Naive thymus-derived CD4-positive, alpha-beta T cell (primary cell): ENCODE measurements at regions not wholly inside any gene's neighbourhood (a gene's known extent, or its start where the extent isn't known, plus 50 kb on each side); places are given as distances from the start of the nearest gene placed in this dataset.

Experiments used
- ATAC-seq: fragments of 150-1000 bp; cut with Tn5 transposase; 2 replicates; pipeline ENCODE4 v1.10.0; 2021; ENCODE audit warnings: mild to moderate bottlenecking, moderate library complexity
- CTCF ChIA-PET: fragments of 350-600 bp; sonication (Branson Sonifier 250); formaldehyde crosslinking; loops from one replicate; lab custom pipeline; 2021; ENCODE audit warnings: antibody characterized with exemption; lab: Charles Lee
- POLR2A ChIA-PET: fragments of 350-600 bp; sonication (Branson Sonifier 250); formaldehyde crosslinking; loops from one replicate; lab custom pipeline; 2021; ENCODE audit warnings: antibody characterized with exemption, inconsistent platforms; lab: Charles Lee
- DNase-seq, 9 donors: peaks; one replicate each; pipeline versions ENCODE4 v3.0.0 to v3.0.0-alpha.2; 2020 to 2022; ENCODE audit warnings: mixed read lengths in 1 of 9
- H3K27ac ChIP-seq: one replicate; pipeline ENCODE4 v1.7.0; 2013; ENCODE audit warnings: mild to moderate bottlenecking, low read depth, low read length, moderate library complexity
- H3K27me3 ChIP-seq, 2 donors: one replicate each; pipeline ENCODE4 v1.7.0; 2013; ENCODE audit warnings: low read length in 2 of 2, mild to moderate bottlenecking in 2 of 2, moderate library complexity in 2 of 2; ENCODE audit not compliant: control insufficient read depth in 2 of 2, insufficient read depth in 2 of 2
- H3K36me3 ChIP-seq, 3 experiments: 1 replicate in 2 of 3; 2 replicates in 1 of 3; pipeline ENCODE4 v1.7.0; 2013; ENCODE audit warnings: low read length in 3 of 3, mild to moderate bottlenecking in 3 of 3, moderate library complexity in 1 of 3; ENCODE audit not compliant: insufficient read depth in 3 of 3, control insufficient read depth in 2 of 3
- H3K4me1 ChIP-seq, 2 donors: one replicate each; pipeline ENCODE4 v1.7.0; 2013; ENCODE audit warnings: low read length in 2 of 2, mild to moderate bottlenecking in 2 of 2, moderate library complexity in 1 of 2; ENCODE audit not compliant: control insufficient read depth in 2 of 2, insufficient read depth in 2 of 2
- H3K4me3 ChIP-seq: 2 replicates; pipeline ENCODE4 v1.7.0; 2013; ENCODE audit warnings: mild to moderate bottlenecking, low read length
- H3K9me3 ChIP-seq, 3 experiments: 1 replicate in 2 of 3; 2 replicates in 1 of 3; pipeline ENCODE4 v1.7.0; 2013; ENCODE audit warnings: low read length in 3 of 3; ENCODE audit not compliant: control insufficient read depth in 2 of 3
- H3K27ac Mint-ChIP-seq, 9 donors: one replicate each; pipeline ENCODE4 v1.8.0; 2020 to 2022; ENCODE audit warnings: mixed read lengths in 9 of 9, mild to moderate bottlenecking in 8 of 9, moderate library complexity in 5 of 9, inconsistent platforms in 2 of 9
- H3K27me3 Mint-ChIP-seq, 5 donors: one replicate each; pipeline ENCODE4 v1.8.0; 2021 to 2022; ENCODE audit warnings: mixed read lengths in 5 of 5, mild to moderate bottlenecking in 1 of 5
- H3K36me3 Mint-ChIP-seq, 5 donors: one replicate each; pipeline ENCODE4 v1.8.0; 2020 to 2022; ENCODE audit warnings: mixed read lengths in 5 of 5, mild to moderate bottlenecking in 3 of 5, inconsistent platforms in 1 of 5
- H3K4me1 Mint-ChIP-seq, 7 donors: one replicate each; pipeline ENCODE4 v1.8.0; 2020 to 2022; ENCODE audit warnings: mixed read lengths in 7 of 7, mild to moderate bottlenecking in 3 of 7, inconsistent platforms in 1 of 7
- H3K4me3 Mint-ChIP-seq, 10 donors: one replicate each; pipeline ENCODE4 v1.8.0; 2020 to 2022; ENCODE audit warnings: mild to moderate bottlenecking in 10 of 10, mixed read lengths in 10 of 10, moderate library complexity in 6 of 10, inconsistent platforms in 2 of 10
- H3K9me3 Mint-ChIP-seq, 11 donors: one replicate each; pipeline ENCODE4 v1.8.0; 2020 to 2022; ENCODE audit warnings: mixed read lengths in 11 of 11, mild to moderate bottlenecking in 4 of 11, inconsistent platforms in 1 of 11, moderate library complexity in 1 of 11
- intact Hi-C, 2 donors: fragments of 100-400 bp; cut with micrococcal nuclease; formaldehyde crosslinking; loops; one replicate each; pipeline ENCODE4 v1.15.1; 2023

DNA sequence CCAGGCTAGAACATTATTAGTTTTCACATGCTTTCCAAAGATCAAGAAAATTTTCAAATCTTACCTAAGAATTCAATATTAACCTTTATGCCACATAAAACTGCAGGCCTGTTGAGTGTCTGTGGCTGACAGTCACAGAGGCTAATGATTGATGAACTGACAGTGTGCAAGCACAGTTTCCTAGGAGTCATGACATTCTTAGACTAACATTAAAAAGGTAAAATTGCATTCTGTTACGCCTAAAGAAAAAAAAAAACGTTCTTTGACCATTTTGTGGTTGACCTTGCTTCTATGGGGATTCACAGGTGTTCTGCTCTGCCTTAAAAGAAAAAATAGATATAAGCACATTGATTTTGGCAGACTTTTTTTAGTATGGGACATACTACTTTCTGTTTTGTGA lies 1776.2 kb downstream of the PCDH9 start:
- POLR2A ChIA-PET = no interaction called here
- Histone ChIP-seq H3K36me3 (no peaks in the 10 kb centered on the region), H3K27ac (no peak overlapping the region), H3K4me3 (no peak overlapping the region), H3K27me3 (no peaks in the 10 kb centered on the region), H3K9me3 (no peaks in the 10 kb centered on the region), H3K4me1 (no peaks in the 10 kb centered on the region)
- ATAC-seq (no peak), DNase-seq (no peak)
- CTCF ChIA-PET = no interaction called here
- no peak overlapping the region for H3K4me3 Mint-ChIP-seq
- H3K27me3 Mint-ChIP-seq = no peaks in the 10 kb centered on the region
- no peak overlapping the region for H3K27ac Mint-ChIP-seq
- no peaks in the 10 kb centered on the region for H3K4me1 Mint-ChIP-seq
- intact Hi-C loops = no loop called here
- H3K36me3 Mint-ChIP-seq = no peaks in the 10 kb centered on the region
- H3K9me3 Mint-ChIP-seq = peaks cover 0 to 8% (median 0%) of the 10 kb centered on the region in 11 donors

DNA sequence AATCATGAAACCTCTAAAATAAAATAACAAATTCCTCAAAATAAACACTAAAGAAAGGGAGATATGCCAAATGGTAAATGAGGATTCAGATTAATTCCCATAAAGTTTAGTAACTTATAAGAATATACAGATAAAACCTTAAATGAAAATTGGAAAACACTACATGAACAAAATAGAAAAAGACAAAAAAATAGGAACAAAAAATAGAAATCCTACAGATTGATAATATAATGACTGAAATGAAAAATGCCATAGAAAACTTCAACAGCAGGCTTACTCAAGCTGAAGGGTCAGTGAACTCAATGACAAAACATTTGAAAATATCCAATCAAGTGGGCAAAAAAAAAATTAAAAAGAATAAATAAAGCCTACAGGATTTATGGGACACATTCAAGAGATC lies 1784.8 kb downstream of the PCDH9 start:
- no peak overlapping the region for H3K27ac Mint-ChIP-seq
- intact Hi-C loops = no loop called here
- H3K9me3 Mint-ChIP-seq = peaks cover 9 to 40% (median 19%) of the 10 kb centered on the region in 11 donors
- no peaks in the 10 kb centered on the region for H3K4me1 Mint-ChIP-seq
- Histone ChIP-seq H3K27ac (no peak overlapping the region), H3K4me3 (no peak overlapping the region), H3K36me3 (no peaks in the 10 kb centered on the region), H3K4me1 (no peaks in the 10 kb centered on the region), H3K9me3 (no peaks in the 10 kb centered on the region), H3K27me3 (no peaks in the 10 kb centered on the region)
- no peak overlapping the region for H3K4me3 Mint-ChIP-seq
- ChIA-PET POLR2A (no interaction called here), CTCF (no interaction called here)
- ATAC-seq (no peak), DNase-seq (no peak)
- H3K27me3 Mint-ChIP-seq = no peaks in the 10 kb centered on the region
- no peaks in the 10 kb centered on the region for H3K36me3 Mint-ChIP-seq

DNA sequence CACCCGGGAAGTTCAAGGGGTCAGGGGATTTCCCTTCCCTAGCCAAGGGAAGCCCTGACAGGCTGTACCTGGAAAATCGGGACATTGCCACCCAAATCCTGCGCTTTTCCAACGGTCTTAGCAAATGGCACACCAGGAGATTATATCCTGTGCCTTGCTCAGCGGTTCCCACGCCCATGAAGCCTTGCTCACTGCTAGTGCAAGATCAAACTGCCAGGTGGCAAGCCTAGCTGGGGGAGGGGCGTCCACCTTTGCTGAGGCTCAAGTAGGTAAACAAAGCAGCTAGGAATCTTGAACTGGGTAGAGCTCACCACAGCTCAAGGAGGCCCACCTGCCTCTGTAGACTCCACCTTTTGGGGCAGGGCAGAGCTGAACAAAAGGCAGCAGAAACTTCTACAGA lies 1794.5 kb downstream of the PCDH9 start:
- no peak overlapping the region for H3K27ac ChIP-seq
- CTCF ChIA-PET = no interaction called here
- no peaks in the 10 kb centered on the region for H3K36me3 ChIP-seq
- no peaks in the 10 kb centered on the region for H3K4me1 ChIP-seq
- Mint-ChIP-seq H3K9me3 (peaks cover 9 to 39% (median 15%) of the 10 kb centered on the region in 11 donors), H3K27ac (no peak overlapping the region), H3K36me3 (peaks cover 0 to 4% (median 0%) of the 10 kb centered on the region in 5 donors), H3K4me3 (no peak overlapping the region), H3K27me3 (no peaks in the 10 kb centered on the region), H3K4me1 (no peaks in the 10 kb centered on the region)
- POLR2A ChIA-PET = no interaction called here
- H3K4me3 ChIP-seq = no peak overlapping the region
- DNase-seq (no peak), ATAC-seq (no peak)
- intact Hi-C loops = no loop called here
- H3K27me3 ChIP-seq = no peaks in the 10 kb centered on the region
- H3K9me3 ChIP-seq = peaks cover 0 to 4% (median 0%) of the 10 kb centered on the region in 3 experiments

DNA sequence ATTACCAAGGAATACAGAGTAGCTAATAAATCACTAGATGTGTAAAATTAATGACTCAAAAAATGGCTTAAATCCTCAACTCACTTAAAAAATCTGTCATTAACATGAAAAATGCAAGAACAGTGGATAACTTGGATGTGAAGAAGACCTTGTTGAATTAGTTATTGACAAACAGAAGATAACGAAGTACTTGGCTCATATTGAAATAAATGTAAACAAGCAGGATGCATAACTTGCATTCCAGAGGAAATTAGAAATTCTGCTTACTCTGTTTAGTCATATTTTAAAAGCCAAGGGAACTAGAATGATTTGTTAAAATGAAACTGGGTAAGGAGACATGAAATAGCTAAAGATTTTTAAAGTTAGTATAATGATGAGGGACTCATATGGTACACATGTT lies 1812.2 kb downstream of the PCDH9 start:
- Histone ChIP-seq H3K27ac (no peak overlapping the region), H3K27me3 (no peaks in the 10 kb centered on the region), H3K9me3 (no peaks in the 10 kb centered on the region), H3K36me3 (no peaks in the 10 kb centered on the region), H3K4me1 (no peaks in the 10 kb centered on the region), H3K4me3 (no peak overlapping the region)
- no peak overlapping the region for H3K4me3 Mint-ChIP-seq
- no peak for DNase-seq
- peaks cover 0 to 3% (median 0%) of the 10 kb centered on the region in 5 donors for H3K36me3 Mint-ChIP-seq
- H3K27ac Mint-ChIP-seq = no peak overlapping the region
- intact Hi-C loops = no loop called here
- ChIA-PET CTCF (interaction anchor here (0.7 kb wide), 1 partner anchor 17 kb away, joined by 3 read pairs; no protein-coding TSS in a partner anchor), POLR2A (no interaction called here)
- no peak for ATAC-seq
- H3K4me1 Mint-ChIP-seq = no peaks in the 10 kb centered on the region
- H3K9me3 Mint-ChIP-seq = peaks cover 0 to 34% (median 3%) of the 10 kb centered on the region in 11 donors
- H3K27me3 Mint-ChIP-seq = no peaks in the 10 kb centered on the region

DNA sequence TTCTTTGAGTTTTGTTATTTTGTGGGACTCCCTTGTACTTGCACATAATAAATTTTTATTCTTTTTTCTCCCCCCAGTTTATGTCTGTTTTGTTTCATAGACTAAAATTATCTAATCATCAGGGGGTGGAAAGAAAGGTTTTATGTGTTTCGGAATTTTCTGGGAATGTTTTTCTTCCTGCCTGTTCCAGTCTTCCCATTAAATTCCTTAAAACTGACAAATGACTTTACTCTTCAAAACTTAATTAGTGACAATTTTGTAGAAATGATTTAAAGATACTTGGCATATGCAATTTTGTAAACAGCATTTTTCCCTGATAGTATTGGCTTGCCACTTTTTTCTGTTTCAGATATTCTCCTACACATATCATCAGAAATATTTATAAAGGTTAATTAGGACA lies 1813.4 kb downstream of the PCDH9 start:
- Mint-ChIP-seq H3K4me1 (no peaks in the 10 kb centered on the region), H3K27ac (no peak overlapping the region), H3K27me3 (no peaks in the 10 kb centered on the region), H3K36me3 (peaks cover 0 to 3% (median 0%) of the 10 kb centered on the region in 5 donors), H3K4me3 (no peak overlapping the region), H3K9me3 (peaks cover 0 to 29% (median 3%) of the 10 kb centered on the region in 11 donors)
- intact Hi-C loops = no loop called here
- no peaks in the 10 kb centered on the region for H3K27me3 ChIP-seq
- no peaks in the 10 kb centered on the region for H3K4me1 ChIP-seq
- no peak overlapping the region for H3K27ac ChIP-seq
- H3K36me3 ChIP-seq = no peaks in the 10 kb centered on the region
- CTCF ChIA-PET = no interaction called here
- POLR2A ChIA-PET = no interaction called here
- H3K4me3 ChIP-seq = no peak overlapping the region
- no peaks in the 10 kb centered on the region for H3K9me3 ChIP-seq
- no peak for ATAC-seq
- DNase-seq = no peak

DNA sequence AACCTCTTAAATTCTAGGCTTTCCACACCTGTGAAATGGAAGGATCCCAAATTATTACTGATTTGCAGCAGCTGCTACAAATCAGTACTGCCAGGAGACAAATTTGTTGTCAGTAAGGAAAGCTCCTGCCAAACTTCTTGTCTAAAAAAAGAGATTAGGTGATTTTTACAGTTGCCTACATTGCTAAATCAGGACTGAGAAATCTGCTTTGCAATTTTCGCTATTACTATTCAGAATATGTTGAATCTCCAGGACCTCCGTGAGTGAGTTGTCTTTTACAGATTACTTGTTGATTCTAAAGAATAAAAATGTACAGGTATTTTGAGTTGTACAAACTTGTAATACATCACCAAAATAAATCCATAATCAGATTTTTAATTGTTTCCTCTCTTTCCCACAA lies 1815.9 kb downstream of the PCDH9 start:
- H3K36me3 Mint-ChIP-seq = peaks cover 0 to 3% (median 0%) of the 10 kb centered on the region in 5 donors
- H3K4me3 Mint-ChIP-seq = no peak overlapping the region
- Histone ChIP-seq H3K36me3 (no peaks in the 10 kb centered on the region), H3K27ac (no peak overlapping the region), H3K4me3 (no peak overlapping the region), H3K27me3 (no peaks in the 10 kb centered on the region), H3K4me1 (no peaks in the 10 kb centered on the region), H3K9me3 (no peaks in the 10 kb centered on the region)
- H3K4me1 Mint-ChIP-seq = no peaks in the 10 kb centered on the region
- CTCF ChIA-PET = no interaction called here
- H3K27ac Mint-ChIP-seq = no peak overlapping the region
- POLR2A ChIA-PET = no interaction called here
- intact Hi-C loops = no loop called here
- peaks cover 0 to 25% (median 3%) of the 10 kb centered on the region in 11 donors for H3K9me3 Mint-ChIP-seq
- ATAC-seq (no peak), DNase-seq (no peak)
- no peaks in the 10 kb centered on the region for H3K27me3 Mint-ChIP-seq

DNA sequence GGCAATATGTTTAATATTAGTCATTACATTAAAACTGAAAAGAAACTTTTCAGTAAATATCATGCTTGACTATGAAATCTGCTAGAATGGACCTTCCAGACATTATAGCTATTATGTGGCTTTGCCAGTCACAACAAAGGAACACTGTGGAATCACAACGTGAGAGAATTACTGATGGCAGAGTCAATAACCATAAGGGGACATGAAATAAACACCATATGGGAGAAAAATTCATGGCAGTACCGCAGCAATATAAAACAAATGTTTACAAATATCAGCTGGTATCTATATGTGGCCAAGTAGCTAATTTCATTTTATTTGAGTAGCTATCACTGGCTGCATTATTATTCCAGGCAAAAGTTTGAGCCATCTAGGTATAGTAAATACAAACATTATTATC lies 1818.6 kb downstream of the PCDH9 start:
- ChIA-PET CTCF (no interaction called here), POLR2A (no interaction called here)
- Mint-ChIP-seq H3K9me3 (peaks cover 0 to 23% (median 4%) of the 10 kb centered on the region in 11 donors), H3K27me3 (no peaks in the 10 kb centered on the region), H3K4me3 (no peak overlapping the region), H3K4me1 (no peaks in the 10 kb centered on the region), H3K27ac (no peak overlapping the region), H3K36me3 (peaks cover 0 to under 1% (median 0%) of the 10 kb centered on the region in 5 donors)
- Histone ChIP-seq H3K4me3 (no peak overlapping the region), H3K4me1 (no peaks in the 10 kb centered on the region), H3K27me3 (no peaks in the 10 kb centered on the region), H3K9me3 (no peaks in the 10 kb centered on the region), H3K27ac (no peak overlapping the region), H3K36me3 (no peaks in the 10 kb centered on the region)
- no peak for ATAC-seq
- intact Hi-C loops = no loop called here
- no peak for DNase-seq
